HG03442 (cell line): ENCODE measurements at regions not wholly inside any gene's neighbourhood (a gene's known extent, or its start where the extent isn't known, plus 50 kb on each side); places are given as distances from the start of the nearest gene placed in this dataset.
A peak's percentile ranks its signal among the peaks of the same experiment; 100 is the strongest.
"Not testable (repeated sequence)": the region's sequence is repeated elsewhere in the genome, so short reads cannot be mapped to it uniquely, and the experiment has no call there.

Source experiments
- ATAC-seq: cut with Tn5 transposase; IDR thresholded peaks from one replicate; pipeline ENCODE4 v1.9.1; 2021; ENCODE audit warnings: mild to moderate bottlenecking, moderate library complexity; ENCODE audit not compliant: unreplicated experiment

DNA sequence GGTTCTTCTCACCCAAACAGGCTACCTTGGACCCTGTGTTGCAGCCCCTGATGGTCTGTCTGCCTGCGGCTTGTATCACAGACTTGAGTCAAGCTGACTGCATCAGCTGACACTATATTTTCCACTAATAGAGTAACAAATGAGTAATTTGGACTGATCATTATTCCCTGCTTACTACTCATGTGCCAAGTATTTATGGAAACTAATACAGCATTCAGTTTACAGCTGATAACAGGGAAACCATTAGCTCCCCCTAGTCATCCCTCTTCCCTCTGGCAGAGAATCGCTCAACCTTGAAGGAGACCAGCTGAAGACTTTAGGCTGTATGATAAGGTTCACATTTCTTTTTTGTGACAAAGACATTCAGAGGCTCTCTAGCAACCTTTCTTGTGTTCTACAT lies 116.6 kb upstream of the SYT6 start:
- no peak for ATAC-seq

DNA sequence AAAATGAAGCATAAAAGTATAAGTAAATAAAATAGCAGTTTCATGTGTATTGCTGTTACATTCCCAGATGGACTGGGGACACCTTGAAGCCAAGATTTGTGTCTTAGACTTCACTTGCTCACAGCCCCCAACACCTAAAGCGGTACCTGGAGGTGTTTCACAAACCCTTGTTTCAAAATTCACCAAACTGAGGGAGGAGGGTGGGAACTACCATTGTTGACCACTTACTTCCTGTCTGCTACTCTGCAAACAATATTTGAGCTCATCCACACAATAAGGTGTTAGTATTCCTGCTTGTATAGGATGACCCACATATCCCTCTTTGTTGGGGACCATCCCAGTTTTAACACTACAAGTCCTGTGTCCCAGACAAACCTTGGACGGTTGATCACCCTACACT lies 115.9 kb upstream of the SYT6 start:
- ATAC-seq = no peak

DNA sequence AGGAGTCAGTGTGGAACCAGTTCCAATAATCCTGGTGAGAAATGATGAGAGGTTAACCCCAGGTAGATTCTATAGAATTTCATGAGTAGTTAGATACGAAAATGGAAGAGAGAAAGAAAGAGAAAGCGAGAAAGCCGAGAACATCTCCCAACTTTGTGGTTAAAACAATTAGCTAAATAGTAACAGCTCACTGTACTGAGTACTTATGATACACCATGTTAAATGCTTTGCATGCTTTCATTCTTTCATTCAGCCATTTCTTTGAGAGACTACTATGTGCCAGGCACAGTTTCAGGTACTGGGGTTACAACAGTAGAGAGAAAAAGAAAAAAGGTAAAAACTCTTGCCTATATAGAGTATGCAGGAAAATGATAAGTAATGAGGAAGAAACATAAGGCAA lies 109.7 kb upstream of the SYT6 start:
- ATAC-seq = peak; percentile 61

GRCh38 chr1:114262337-114262736 lies 108.7 kb upstream of the SYT6 start:
- no peak for ATAC-seq

GRCh38 chr1:114260805-114261484 lies 107.3 kb upstream of the SYT6 start:
- ATAC-seq = no peak

DNA sequence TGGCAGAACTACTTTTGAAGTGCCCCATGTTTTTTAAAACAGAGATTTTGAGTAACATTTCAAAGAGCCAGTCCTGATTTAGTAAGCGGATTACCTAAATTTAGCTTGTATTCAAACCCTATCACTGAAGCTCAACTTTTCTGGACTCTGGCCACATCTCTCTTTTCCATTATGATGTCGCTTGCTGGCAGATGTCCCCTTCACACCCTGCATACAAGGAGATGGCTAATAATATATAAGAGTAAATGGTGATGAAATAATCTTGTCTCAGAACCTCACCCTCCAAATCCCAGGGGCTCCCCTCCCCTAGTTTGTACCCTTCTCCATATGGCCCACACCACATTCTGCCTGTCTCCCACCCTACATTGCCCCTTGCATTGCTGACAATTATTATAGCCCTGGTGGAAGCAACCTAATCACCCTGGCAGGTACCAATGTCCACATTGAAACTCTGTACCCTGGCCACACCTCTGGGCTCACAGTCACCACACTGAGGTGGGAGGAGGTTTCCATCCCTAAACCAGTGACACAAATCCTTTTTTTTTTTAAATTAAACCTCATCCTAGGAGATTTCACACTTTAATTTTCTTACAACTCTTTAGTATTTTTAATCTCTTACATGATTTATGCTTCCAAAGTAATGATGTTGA lies 106.0 kb upstream of the SYT6 start:
- no peak for ATAC-seq

DNA sequence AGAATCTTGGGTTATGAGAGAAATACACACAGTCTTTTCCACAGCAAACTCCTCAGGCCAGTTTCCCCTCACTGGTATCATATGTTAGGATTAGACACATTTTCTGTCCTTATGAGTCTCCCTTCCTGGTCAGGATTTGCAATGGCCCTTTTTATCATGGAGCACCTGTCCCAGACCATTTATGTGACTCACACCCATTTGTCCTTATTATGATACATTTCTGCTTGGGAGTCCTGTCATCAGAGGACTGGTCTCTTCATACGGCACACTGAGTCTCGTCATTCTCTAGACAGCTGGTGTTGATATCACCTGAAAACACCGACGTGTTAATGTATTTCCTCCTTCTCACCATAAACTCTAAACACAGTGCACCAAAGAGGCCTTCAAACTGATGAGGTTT lies 105.0 kb upstream of the SYT6 start:
- no peak for ATAC-seq

DNA sequence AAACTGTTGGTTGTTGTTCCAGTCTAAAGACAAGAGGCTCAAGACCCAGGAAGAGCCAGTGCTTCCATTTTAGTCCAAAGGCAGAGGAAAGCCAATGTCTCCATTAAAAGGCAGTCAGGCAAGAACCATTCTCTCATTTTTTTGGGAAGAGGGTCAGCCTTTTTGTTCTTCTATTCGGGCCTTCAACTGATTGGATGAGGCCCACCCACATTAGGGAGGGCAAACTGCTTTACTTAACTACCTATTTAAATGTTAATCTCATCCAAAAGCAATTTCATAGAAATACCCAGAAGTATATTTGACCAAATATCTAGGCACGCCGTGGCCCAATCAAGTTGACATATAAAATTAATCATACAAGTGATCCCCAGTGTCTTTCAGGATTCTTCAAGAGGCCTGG lies 104.4 kb upstream of the SYT6 start:
- ATAC-seq = no peak

- ATAC-seq = no peak
Observed at GRCh38 chr1:114257554-114257953, 103.9 kb upstream of the SYT6 start.

DNA sequence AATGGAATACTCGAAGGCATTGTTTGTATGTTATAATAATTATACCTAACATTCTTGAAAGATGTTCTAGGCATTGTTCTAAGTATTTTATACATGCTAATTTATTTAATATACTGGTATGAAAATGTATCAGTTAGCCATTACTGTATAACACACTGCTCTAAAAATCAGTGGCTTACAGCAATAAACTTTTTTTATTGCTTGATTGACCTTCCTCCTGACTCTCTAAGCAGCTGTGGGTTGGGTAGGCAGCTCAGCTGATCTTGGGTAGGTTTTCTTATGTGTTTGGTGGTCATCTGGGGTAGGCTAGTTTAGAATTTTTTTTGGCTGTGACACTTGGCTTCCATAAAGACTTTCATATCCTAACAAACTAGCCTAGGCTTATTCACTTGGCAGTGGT lies 100.2 kb upstream of the SYT6 start:
- no peak for ATAC-seq

GRCh38 chr1:114251573-114251939 lies 97.9 kb upstream of the SYT6 start:
- no peak for ATAC-seq

- ATAC-seq = no peak
Observed at GRCh38 chr1:114250683-114251572, 97.3 kb upstream of the SYT6 start.

DNA sequence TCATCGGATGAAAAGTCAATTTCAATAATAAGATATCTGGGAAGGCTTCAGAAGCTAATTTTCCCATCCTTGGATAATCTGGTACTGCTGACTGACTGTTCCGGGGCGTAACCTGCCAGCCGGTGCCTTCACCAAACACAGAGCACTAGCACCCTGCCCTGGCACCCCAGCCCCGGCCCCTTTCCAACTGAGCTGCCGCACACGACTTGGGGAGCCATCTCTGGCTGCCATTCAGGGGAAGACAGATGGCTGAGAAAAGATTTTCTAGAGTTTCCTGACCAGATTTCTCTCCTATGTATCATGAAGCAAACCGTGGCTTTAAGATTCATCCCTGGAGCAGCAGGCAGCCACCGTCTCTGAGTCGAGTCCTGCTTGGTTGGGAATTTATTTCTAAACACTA lies 96.0 kb upstream of the SYT6 start:
- ATAC-seq = no peak

DNA sequence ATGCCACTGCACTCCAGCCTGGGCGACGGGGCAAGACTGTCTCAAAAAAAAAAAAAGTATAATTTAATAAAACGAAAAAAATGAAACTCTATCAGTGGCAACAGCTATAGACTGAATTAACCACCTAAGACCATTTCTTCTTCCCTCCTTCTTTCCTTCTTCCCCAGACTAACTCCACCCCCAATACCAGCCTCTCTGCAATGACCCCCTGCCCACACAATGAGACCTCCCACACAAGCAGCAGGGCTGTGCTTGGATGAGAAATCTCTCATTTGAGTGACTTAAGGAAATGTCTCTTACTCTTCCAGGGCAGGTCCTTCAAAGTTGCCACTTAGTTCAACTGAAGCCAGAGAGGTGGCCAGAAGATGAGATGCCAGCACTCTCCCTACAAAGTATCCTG lies 94.5 kb upstream of the SYT6 start:
- ATAC-seq = no peak

GRCh38 chr1:114242531-114243210 lies 89.0 kb upstream of the SYT6 start:
- not testable (repeated sequence) for ATAC-seq

- no peak for ATAC-seq
Observed at GRCh38 chr1:114238053-114238452, 84.4 kb upstream of the SYT6 start.

- ATAC-seq = no peak
Observed at GRCh38 chr1:114236517-114236916, 82.8 kb upstream of the SYT6 start.

DNA sequence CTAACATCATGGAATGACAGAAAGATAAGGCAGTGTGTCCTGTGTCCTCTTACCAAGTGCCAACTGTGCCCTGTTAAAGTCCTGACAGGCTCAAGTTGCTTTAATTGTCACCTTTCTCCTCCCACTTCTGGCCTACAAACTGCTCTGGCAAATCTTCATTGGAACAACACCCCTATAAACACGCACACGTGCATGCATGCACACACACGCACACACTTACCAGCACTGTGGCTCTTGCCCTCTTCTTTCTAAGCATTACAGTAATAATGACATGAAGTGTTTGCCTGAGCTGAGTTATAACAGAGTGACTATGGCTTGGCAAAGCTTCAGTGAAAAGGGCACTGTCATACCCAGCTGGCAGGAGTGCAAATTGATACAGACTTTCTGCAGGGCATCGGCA lies 82.3 kb upstream of the SYT6 start:
- no peak for ATAC-seq

GRCh38 chr1:114235281-114235680 lies 81.6 kb upstream of the SYT6 start:
- ATAC-seq = no peak

DNA sequence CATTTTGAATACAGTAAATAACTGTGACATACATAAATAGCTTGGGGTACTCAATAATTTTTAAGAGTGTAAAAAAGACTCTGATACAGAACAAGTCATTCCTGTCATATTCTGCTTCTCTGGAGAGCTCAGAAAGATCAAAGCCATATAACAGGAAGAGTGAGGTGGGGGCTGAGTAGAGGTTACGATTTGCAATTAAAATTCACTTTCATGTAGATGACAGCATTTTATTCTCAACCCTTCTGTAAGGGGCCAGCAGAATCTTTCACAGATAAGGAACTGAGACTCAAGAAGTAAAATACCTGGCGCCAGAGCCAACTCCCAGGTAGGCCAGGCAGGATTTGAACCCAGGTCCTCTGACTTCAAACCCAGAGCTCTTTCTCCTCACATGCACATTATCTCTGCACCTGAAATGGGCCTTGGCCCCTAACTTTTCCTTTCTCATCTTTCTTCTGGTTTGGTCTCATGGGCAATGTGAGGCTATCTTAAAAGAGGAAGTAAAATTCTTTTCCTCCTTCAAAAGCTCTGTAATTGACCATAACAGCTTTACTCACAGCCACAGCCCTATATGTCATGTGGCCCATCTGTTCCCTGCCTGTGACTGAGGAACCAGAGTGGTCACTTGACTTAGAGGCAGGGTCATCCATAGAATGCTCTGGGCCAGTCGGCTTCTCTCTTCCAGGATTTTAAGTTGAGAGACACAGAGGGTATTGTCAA lies 80.9 kb upstream of the SYT6 start:
- peak; percentile 57 for ATAC-seq

GRCh38 chr1:114232691-114233090 lies 79.0 kb upstream of the SYT6 start:
- ATAC-seq = no peak
